ENCODE measurements at regions not wholly inside any gene's neighbourhood (a gene's known extent, or its start where the extent isn't known, plus 50 kb on each side); places are given as distances from the start of the nearest gene placed in this dataset.

DNA sequence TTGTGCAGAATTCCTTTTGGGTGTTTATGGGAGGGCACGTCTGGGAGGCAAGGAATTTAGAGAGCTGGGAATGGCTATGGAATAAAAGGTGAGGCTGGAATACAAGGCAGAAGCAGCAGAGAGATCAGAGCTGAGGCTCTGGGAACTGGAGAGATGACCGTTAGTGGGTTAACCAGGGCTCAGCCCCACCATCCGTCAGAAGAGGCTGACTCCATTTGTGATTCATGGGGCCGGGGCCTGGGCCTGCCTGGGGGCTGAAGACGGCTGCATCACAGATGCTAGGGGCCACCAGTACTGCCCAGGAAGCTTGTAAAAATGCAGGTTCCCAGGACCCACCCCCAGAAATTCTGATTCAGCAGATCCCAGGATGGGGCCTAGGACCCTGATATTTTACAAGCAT lies 398.1 kb downstream of the MED13L start:
- Histone ChIP-seq H3K4me3 (ENCODE audit: low read length) (no peak overlapping the region), H3K9me3 (ENCODE audit: low read length) (no peaks in the 10 kb centered on the region), H3K36me3 (ENCODE audit: insufficient read depth, low read length) (no peaks in the 10 kb centered on the region), H3K27me3 (ENCODE audit: insufficient read depth, low read length, poor library complexity, severe bottlenecking) (peaks cover 3% of the 10 kb centered on the region), H3K27ac (ENCODE audit: low read depth, low read length) (no peak overlapping the region), H3K4me1 (ENCODE audit: insufficient read depth, low read length) (no peaks in the 10 kb centered on the region)
- Mint-ChIP-seq H3K36me3 (no peaks in the 10 kb centered on the region), H3K9me3 (peaks cover 0 to 2% (median 2%) of the 10 kb centered on the region in 5 donors), H3K4me3 (no peak overlapping the region), H3K27me3 (peaks cover 6 to 17% of the 10 kb centered on the region in 2 donors), H3K4me1 (no peaks in the 10 kb centered on the region), H3K27ac (no peak overlapping the region)
- no peak for DNase-seq
- ChIA-PET CTCF (no interaction called here), POLR2A (no interaction called here)

DNA sequence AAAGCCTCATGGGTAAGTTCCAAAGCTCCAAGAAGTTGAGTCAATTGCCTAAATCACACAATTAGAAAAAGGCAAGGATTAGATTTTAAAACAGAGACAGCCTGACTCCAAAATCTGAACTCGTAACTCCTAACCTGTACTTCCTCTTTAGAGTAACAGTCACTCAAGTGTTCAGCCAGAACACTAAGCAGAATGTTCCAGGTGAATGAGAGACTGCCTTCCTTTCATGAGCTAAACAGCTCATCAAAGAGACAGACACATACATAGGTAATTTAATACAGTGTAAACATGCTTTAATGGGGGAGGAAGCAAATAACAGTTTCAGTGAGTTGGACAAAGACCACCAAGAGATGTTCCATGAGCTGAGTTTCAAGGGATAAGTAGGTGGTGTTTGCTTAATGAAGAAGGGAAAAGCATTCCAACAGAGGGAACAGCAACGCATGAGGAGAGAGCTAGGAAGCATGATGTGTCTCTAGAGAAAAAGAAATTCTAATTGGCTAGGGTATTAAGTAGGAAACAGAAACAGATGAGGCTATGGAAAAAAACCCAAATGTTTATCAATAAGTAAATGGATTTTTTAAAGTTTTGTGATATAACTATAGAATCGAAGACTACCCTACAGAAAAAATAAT lies 403.9 kb downstream of the MED13L start:
- Mint-ChIP-seq H3K9me3 (peaks cover 0 to 2% (median 0%) of the 10 kb centered on the region in 5 donors), H3K27ac (no peak overlapping the region), H3K27me3 (peaks cover 16 to 35% of the 10 kb centered on the region in 2 donors), H3K4me3 (no peak overlapping the region), H3K4me1 (no peaks in the 10 kb centered on the region), H3K36me3 (no peaks in the 10 kb centered on the region)
- DNase-seq = no peak
- Histone ChIP-seq H3K36me3 (ENCODE audit: insufficient read depth, low read length) (no peaks in the 10 kb centered on the region), H3K4me1 (ENCODE audit: insufficient read depth, low read length) (no peaks in the 10 kb centered on the region), H3K27ac (ENCODE audit: low read depth, low read length) (no peak overlapping the region), H3K4me3 (ENCODE audit: low read length) (no peak overlapping the region), H3K9me3 (ENCODE audit: low read length) (no peaks in the 10 kb centered on the region), H3K27me3 (ENCODE audit: insufficient read depth, low read length, poor library complexity, severe bottlenecking) (no peaks in the 10 kb centered on the region)
- POLR2A ChIA-PET = no interaction called here
- CTCF ChIA-PET = no interaction called here

DNA sequence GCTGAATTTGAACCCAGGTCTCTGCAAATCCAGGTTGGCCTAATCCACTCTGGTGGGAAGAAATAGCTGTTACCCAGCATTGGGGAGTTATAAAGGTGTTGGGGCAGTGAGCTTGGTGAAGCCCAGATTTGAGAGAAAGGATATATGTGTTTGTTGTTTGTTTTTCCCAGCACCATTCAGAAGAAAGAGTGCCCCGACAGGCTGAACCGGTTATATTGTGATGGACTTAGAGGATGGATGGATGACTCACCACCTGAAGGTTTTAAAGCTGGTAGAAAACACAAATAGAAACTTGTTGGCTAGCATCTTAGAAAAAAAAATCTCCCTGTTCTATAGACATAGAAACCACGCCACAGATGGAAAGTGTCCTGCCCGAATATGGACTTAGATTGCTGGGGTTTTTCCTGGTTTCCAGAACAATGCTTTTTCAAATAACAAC lies 404.6 kb downstream of the MED13L start:
- no peaks in the 10 kb centered on the region for H3K36me3 ChIP-seq (ENCODE audit: insufficient read depth, low read length)
- no peak overlapping the region for H3K4me3 ChIP-seq (ENCODE audit: low read length)
- DNase-seq = no peak
- no peak overlapping the region for H3K27ac Mint-ChIP-seq
- H3K27me3 ChIP-seq (ENCODE audit: insufficient read depth, low read length, poor library complexity, severe bottlenecking) = no peaks in the 10 kb centered on the region
- H3K4me3 Mint-ChIP-seq = no peak overlapping the region
- no peaks in the 10 kb centered on the region for H3K9me3 ChIP-seq (ENCODE audit: low read length)
- H3K9me3 Mint-ChIP-seq = peaks cover 0 to 2% (median 0%) of the 10 kb centered on the region in 5 donors
- H3K36me3 Mint-ChIP-seq = no peaks in the 10 kb centered on the region
- H3K4me1 ChIP-seq (ENCODE audit: insufficient read depth, low read length) = no peaks in the 10 kb centered on the region
- no peak overlapping the region for H3K27ac ChIP-seq (ENCODE audit: low read depth, low read length)
- peaks cover 19 to 40% of the 10 kb centered on the region in 2 donors for H3K27me3 Mint-ChIP-seq
- H3K4me1 Mint-ChIP-seq = no peaks in the 10 kb centered on the region
- POLR2A ChIA-PET = no interaction called here
- CTCF ChIA-PET = no interaction called here

DNA sequence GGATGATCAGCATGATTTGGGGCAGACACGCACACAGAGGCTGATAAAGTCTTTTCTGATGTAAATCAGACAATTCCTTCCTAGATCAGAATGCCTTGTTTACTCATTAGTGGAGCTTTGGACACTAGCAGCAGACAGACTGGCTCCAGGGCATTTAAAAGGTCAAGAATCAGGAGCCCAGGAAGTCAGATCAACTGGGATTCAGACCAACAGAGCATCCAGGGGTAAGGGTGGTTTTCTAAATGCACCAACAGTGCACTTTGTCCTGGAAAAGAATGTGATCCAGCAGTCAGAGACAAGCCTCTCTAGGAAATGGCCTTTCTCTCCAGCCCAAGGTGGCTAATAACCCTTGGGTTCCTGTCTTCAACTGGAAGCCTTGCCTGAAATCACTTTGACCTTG lies 405.3 kb downstream of the MED13L start:
- ChIA-PET POLR2A (no interaction called here), CTCF (no interaction called here)
- no peak overlapping the region for H3K4me3 ChIP-seq (ENCODE audit: low read length)
- H3K27me3 ChIP-seq (ENCODE audit: insufficient read depth, low read length, poor library complexity, severe bottlenecking) = no peaks in the 10 kb centered on the region
- Mint-ChIP-seq H3K27me3 (peaks cover 18 to 40% of the 10 kb centered on the region in 2 donors), H3K27ac (no peak overlapping the region), H3K36me3 (no peaks in the 10 kb centered on the region), H3K4me1 (no peaks in the 10 kb centered on the region), H3K9me3 (peaks cover 0 to 2% (median 0%) of the 10 kb centered on the region in 5 donors), H3K4me3 (no peak overlapping the region)
- no peak overlapping the region for H3K27ac ChIP-seq (ENCODE audit: low read depth, low read length)
- H3K36me3 ChIP-seq (ENCODE audit: insufficient read depth, low read length) = no peaks in the 10 kb centered on the region
- DNase-seq = no peak
- H3K4me1 ChIP-seq (ENCODE audit: insufficient read depth, low read length) = no peaks in the 10 kb centered on the region
- H3K9me3 ChIP-seq (ENCODE audit: low read length) = no peaks in the 10 kb centered on the region

DNA sequence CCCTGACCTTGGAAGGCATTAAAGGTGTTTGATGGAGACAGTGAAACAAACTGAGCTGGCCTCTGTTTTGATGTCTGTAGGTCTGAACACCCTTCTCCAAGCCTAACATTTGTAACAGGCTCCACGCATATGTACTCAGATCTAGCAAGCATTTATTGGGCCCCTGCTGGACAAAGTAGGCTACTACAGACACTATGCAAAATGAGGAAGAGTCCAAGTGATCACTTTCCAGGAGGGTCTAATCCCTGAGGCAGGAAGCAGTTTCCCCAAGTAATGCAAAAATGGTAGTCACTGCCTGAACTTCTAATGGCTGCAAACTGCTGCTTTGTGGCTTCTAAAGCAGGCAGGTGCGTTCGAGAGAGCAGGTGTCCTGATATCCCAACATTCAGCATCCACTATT lies 405.8 kb downstream of the MED13L start:
- Histone ChIP-seq H3K27ac (ENCODE audit: low read depth, low read length) (no peak overlapping the region), H3K4me1 (ENCODE audit: insufficient read depth, low read length) (no peaks in the 10 kb centered on the region), H3K27me3 (ENCODE audit: insufficient read depth, low read length, poor library complexity, severe bottlenecking) (no peaks in the 10 kb centered on the region), H3K9me3 (ENCODE audit: low read length) (no peaks in the 10 kb centered on the region), H3K4me3 (ENCODE audit: low read length) (no peak overlapping the region), H3K36me3 (ENCODE audit: insufficient read depth, low read length) (no peaks in the 10 kb centered on the region)
- peaks cover 0 to 2% (median 2%) of the 10 kb centered on the region in 5 donors for H3K9me3 Mint-ChIP-seq
- POLR2A ChIA-PET = no interaction called here
- CTCF ChIA-PET = no interaction called here
- H3K27me3 Mint-ChIP-seq = peaks cover 15 to 41% of the 10 kb centered on the region in 2 donors
- no peaks in the 10 kb centered on the region for H3K4me1 Mint-ChIP-seq
- no peak for DNase-seq
- H3K36me3 Mint-ChIP-seq = no peaks in the 10 kb centered on the region
- no peak overlapping the region for H3K27ac Mint-ChIP-seq
- H3K4me3 Mint-ChIP-seq = no peak overlapping the region

DNA sequence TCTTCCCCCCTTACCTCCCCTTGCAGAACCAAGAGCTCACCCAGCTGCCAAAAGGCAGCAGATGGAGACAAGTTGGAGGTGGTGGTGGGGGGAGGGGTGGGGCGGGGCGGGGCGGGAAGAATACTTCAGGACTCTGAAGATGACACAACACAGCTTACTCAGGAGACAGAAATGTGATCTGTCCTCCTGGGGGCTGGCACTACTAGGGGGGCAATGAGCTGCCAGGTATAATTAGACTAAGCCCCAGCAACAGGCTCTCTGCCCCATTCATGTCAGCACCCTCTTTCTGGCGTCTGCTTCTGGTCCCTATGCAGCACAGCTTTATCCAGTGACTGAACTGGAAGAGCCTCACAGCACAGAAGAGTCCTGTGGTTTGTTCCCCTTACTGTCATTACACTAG lies 407.0 kb downstream of the MED13L start:
- ChIA-PET POLR2A (no interaction called here), CTCF (no interaction called here)
- Histone ChIP-seq H3K4me3 (ENCODE audit: low read length) (no peak overlapping the region), H3K4me1 (ENCODE audit: insufficient read depth, low read length) (no peaks in the 10 kb centered on the region), H3K27ac (ENCODE audit: low read depth, low read length) (no peak overlapping the region), H3K9me3 (ENCODE audit: low read length) (no peaks in the 10 kb centered on the region), H3K27me3 (ENCODE audit: insufficient read depth, low read length, poor library complexity, severe bottlenecking) (no peaks in the 10 kb centered on the region), H3K36me3 (ENCODE audit: insufficient read depth, low read length) (no peaks in the 10 kb centered on the region)
- peaks cover 15 to 43% of the 10 kb centered on the region in 2 donors for H3K27me3 Mint-ChIP-seq
- no peak overlapping the region for H3K4me3 Mint-ChIP-seq
- H3K4me1 Mint-ChIP-seq = no peaks in the 10 kb centered on the region
- no peaks in the 10 kb centered on the region for H3K36me3 Mint-ChIP-seq
- peaks cover 0 to 4% (median 0%) of the 10 kb centered on the region in 5 donors for H3K9me3 Mint-ChIP-seq
- no peak for DNase-seq
- H3K27ac Mint-ChIP-seq = no peak overlapping the region

DNA sequence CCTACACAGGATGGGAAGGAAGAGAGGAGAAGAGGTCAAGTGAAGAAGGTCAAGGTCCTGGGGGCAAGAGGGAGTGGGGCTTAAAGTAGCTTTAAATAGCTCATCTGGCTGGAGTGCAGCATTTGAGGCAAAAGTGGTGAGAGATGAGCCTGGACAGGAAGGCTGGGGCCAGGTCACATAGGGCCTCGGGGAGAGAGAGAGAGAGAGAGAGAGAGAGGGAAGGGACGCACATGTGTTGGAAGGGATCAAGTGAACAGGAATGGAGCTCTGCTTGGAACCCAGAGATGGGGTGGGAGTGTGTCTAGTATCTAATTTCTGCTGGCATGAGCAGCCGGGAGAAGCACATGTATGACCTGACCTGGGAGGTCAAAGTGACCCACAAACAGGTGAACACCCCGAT lies 407.5 kb downstream of the MED13L start:
- H3K27me3 Mint-ChIP-seq = peaks cover 15 to 43% of the 10 kb centered on the region in 2 donors
- ChIA-PET POLR2A (no interaction called here), CTCF (no interaction called here)
- no peaks in the 10 kb centered on the region for H3K36me3 ChIP-seq (ENCODE audit: insufficient read depth, low read length)
- no peaks in the 10 kb centered on the region for H3K4me1 Mint-ChIP-seq
- DNase-seq = no peak
- H3K27ac Mint-ChIP-seq = no peak overlapping the region
- no peak overlapping the region for H3K4me3 Mint-ChIP-seq
- no peaks in the 10 kb centered on the region for H3K27me3 ChIP-seq (ENCODE audit: insufficient read depth, low read length, poor library complexity, severe bottlenecking)
- peaks cover 0 to 4% (median 0%) of the 10 kb centered on the region in 5 donors for H3K9me3 Mint-ChIP-seq
- H3K36me3 Mint-ChIP-seq = no peaks in the 10 kb centered on the region
- no peak overlapping the region for H3K4me3 ChIP-seq (ENCODE audit: low read length)
- H3K9me3 ChIP-seq (ENCODE audit: low read length) = no peaks in the 10 kb centered on the region
- no peaks in the 10 kb centered on the region for H3K4me1 ChIP-seq (ENCODE audit: insufficient read depth, low read length)
- no peak overlapping the region for H3K27ac ChIP-seq (ENCODE audit: low read depth, low read length)

DNA sequence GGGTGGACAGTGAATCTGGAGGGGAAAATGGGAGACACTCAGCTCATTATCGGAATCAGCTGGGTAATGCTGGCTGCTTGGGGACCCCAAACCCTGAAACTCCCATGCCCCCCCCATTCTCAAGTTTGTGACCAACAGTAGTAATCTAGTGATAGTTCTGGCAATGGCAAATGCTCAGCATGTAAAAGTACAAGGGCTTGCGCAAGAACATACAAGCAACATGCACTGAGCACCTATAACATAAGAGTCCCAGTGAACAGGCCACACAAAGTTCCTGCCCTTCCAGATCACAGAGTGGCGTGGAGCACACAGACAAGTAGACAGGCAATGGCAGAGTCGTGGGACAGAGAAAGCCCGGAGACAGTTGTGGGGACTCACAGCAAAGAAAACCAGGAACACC lies 407.9 kb downstream of the MED13L start:
- peaks cover 0 to 4% (median 0%) of the 10 kb centered on the region in 5 donors for H3K9me3 Mint-ChIP-seq
- no peak overlapping the region for H3K4me3 ChIP-seq (ENCODE audit: low read length)
- peaks cover 15 to 41% of the 10 kb centered on the region in 2 donors for H3K27me3 Mint-ChIP-seq
- no peaks in the 10 kb centered on the region for H3K9me3 ChIP-seq (ENCODE audit: low read length)
- H3K36me3 Mint-ChIP-seq = no peaks in the 10 kb centered on the region
- no peak overlapping the region for H3K4me3 Mint-ChIP-seq
- no peak for DNase-seq
- POLR2A ChIA-PET = no interaction called here
- no peaks in the 10 kb centered on the region for H3K4me1 Mint-ChIP-seq
- no peaks in the 10 kb centered on the region for H3K4me1 ChIP-seq (ENCODE audit: insufficient read depth, low read length)
- no peak overlapping the region for H3K27ac ChIP-seq (ENCODE audit: low read depth, low read length)
- no peaks in the 10 kb centered on the region for H3K27me3 ChIP-seq (ENCODE audit: insufficient read depth, low read length, poor library complexity, severe bottlenecking)
- no peak overlapping the region for H3K27ac Mint-ChIP-seq
- CTCF ChIA-PET = no interaction called here
- no peaks in the 10 kb centered on the region for H3K36me3 ChIP-seq (ENCODE audit: insufficient read depth, low read length)

DNA sequence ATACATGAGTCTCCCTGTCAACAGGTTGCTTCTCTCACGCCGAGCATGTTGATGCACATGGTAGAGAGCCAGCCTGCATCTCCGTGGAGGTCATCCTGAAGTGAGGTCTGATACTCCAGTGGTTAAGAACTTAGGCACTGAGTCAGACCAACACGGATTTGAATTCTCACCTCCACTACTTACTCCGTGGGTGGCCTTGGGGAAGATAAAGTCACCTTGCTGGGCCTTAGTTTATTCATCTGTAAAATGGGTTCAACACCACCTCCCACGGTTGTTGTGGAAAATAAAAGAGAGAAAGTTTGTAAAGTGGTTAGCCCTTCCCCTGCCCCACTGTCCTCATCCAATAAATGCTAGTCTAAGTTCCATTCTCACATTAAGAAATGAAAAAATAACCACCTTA lies 408.9 kb downstream of the MED13L start:
- peaks cover 0 to 4% (median 0%) of the 10 kb centered on the region in 5 donors for H3K9me3 Mint-ChIP-seq
- H3K27ac Mint-ChIP-seq = no peak overlapping the region
- H3K36me3 ChIP-seq (ENCODE audit: insufficient read depth, low read length) = no peaks in the 10 kb centered on the region
- H3K36me3 Mint-ChIP-seq = no peaks in the 10 kb centered on the region
- no peaks in the 10 kb centered on the region for H3K9me3 ChIP-seq (ENCODE audit: low read length)
- CTCF ChIA-PET = no interaction called here
- no peak overlapping the region for H3K4me3 ChIP-seq (ENCODE audit: low read length)
- no peaks in the 10 kb centered on the region for H3K27me3 ChIP-seq (ENCODE audit: insufficient read depth, low read length, poor library complexity, severe bottlenecking)
- H3K27ac ChIP-seq (ENCODE audit: low read depth, low read length) = no peak overlapping the region
- H3K4me1 ChIP-seq (ENCODE audit: insufficient read depth, low read length) = no peaks in the 10 kb centered on the region
- no peaks in the 10 kb centered on the region for H3K4me1 Mint-ChIP-seq
- no peak overlapping the region for H3K4me3 Mint-ChIP-seq
- no peak for DNase-seq
- POLR2A ChIA-PET = no interaction called here
- H3K27me3 Mint-ChIP-seq = peaks cover 11 to 37% of the 10 kb centered on the region in 2 donors

Data from CD8-positive, alpha-beta memory T cell (primary cell).